SU-DHL-6 (cell line): ENCODE measurements at regions not wholly inside any gene's neighbourhood (a gene's known extent, or its start where the extent isn't known, plus 50 kb on each side); places are given as distances from the start of the nearest gene placed in this dataset.

Experiments
- CTCF ChIP-seq: fragments of 200-600 bp; sonication (generic); IDR thresholded peaks from one replicate; pipeline ENCODE4 v1.5.1; 2017; ENCODE audit warnings: antibody characterized with exemption, mild to moderate bottlenecking, low read length, moderate library complexity; ENCODE audit not compliant: insufficient read depth, poor library complexity, severe bottlenecking
- EZH2phosphoT487 ChIP-seq: fragments of 200-600 bp; sonication (generic), shearing (Covaris generic); conservative IDR thresholded peaks from 2 replicates; pipeline ENCODE4 v1.6.1; 2018; ENCODE audit warnings: mild to moderate bottlenecking, antibody characterized with exemption, low read length, moderate library complexity, mixed read lengths

- TF ChIP-seq CTCF = no peak
- TF ChIP-seq EZH2phosphoT487 = no peak
These were observed 514.6 kb downstream of the ZNF608 start for GRCh38 chr5:124231802-124232201.
